Lung microvascular endothelial cell (primary cell): ENCODE measurements at regions not wholly inside any gene's neighbourhood (a gene's known extent, or its start where the extent isn't known, plus 50 kb on each side); places are given as distances from the start of the nearest gene placed in this dataset.
A peak's percentile ranks its signal among the peaks of the same experiment; 100 is the strongest.
"Not testable (repeated sequence)": the region's sequence is repeated elsewhere in the genome, so short reads cannot be mapped to it uniquely, and the experiment has no call there.

Experiments used
- DNase-seq, 2 donors: peaks; one replicate each; pipeline versions ENCODE4 v3.0.0 to v3.0.0-alpha.2; 2010; ENCODE audit warnings: low read depth in 2 of 2

- no peak for DNase-seq
Measured at GRCh38 chr3:66552846-66553245, 52.0 kb upstream of the LRIG1 start.

- DNase-seq = no peak
Measured at GRCh38 chr3:66553441-66554113, 52.8 kb upstream of the LRIG1 start.

- DNase-seq = peak; percentile 11 to 24
Measured at GRCh38 chr3:66554178-66554577, 53.4 kb upstream of the LRIG1 start.

- no peak for DNase-seq
Measured at GRCh38 chr3:66555214-66555844, 54.5 kb upstream of the LRIG1 start.

- no peak for DNase-seq
Measured at GRCh38 chr3:66557170-66557569, 56.3 kb upstream of the LRIG1 start.

- DNase-seq = not testable (repeated sequence)
Measured at GRCh38 chr3:66559924-66560323, 59.1 kb upstream of the LRIG1 start.

- DNase-seq = no peak
Measured at GRCh38 chr3:66561367-66561766, 60.5 kb upstream of the LRIG1 start.

- DNase-seq = no peak
Measured at GRCh38 chr3:66565301-66565700, 64.5 kb upstream of the LRIG1 start.

GRCh38 chr3:66567077-66567476, 66.3 kb upstream of the LRIG1 start:
- DNase-seq = no peak

- DNase-seq = no peak
Measured at GRCh38 chr3:66572090-66572675, 71.4 kb upstream of the LRIG1 start.

- peak in 1 of 2 donors; percentile 2 for DNase-seq
Measured at GRCh38 chr3:66572938-66573710, 72.3 kb upstream of the LRIG1 start.

GRCh38 chr3:66574091-66574490, 73.3 kb upstream of the LRIG1 start:
- DNase-seq = no peak

GRCh38 chr3:66577426-66578203, 76.8 kb upstream of the LRIG1 start:
- no peak for DNase-seq

- no peak for DNase-seq
Measured at GRCh38 chr3:66581256-66581655, 80.4 kb upstream of the LRIG1 start.

GRCh38 chr3:66582721-66583423, 82.0 kb upstream of the LRIG1 start:
- DNase-seq = no peak

GRCh38 chr3:66583424-66584040, 82.7 kb upstream of the LRIG1 start:
- no peak for DNase-seq

GRCh38 chr3:66585520-66586095, 84.8 kb upstream of the LRIG1 start:
- DNase-seq = no peak

GRCh38 chr3:66586853-66587252, 86.0 kb upstream of the LRIG1 start:
- DNase-seq = no peak

GRCh38 chr3:66588340-66588847, 87.6 kb upstream of the LRIG1 start:
- peak in 1 of 2 donors; percentile 8 for DNase-seq
